ENCODE measurements at regions not wholly inside any gene's neighbourhood (a gene's known extent, or its start where the extent isn't known, plus 50 kb on each side); places are given as distances from the start of the nearest gene placed in this dataset.

- no peaks in the 10 kb centered on the region for H3K36me3 ChIP-seq (ENCODE audit: control insufficient read depth, insufficient read depth, low read length)
- WGBS (ENCODE audit: insufficient coverage, low lambda C conversion rate): no CpG with 5 or more reads among the region's 1 CpG
- no peak overlapping the region for H3K4me3 ChIP-seq (ENCODE audit: low read length)
- H3K4me1 ChIP-seq (ENCODE audit: control insufficient read depth, insufficient read depth, low read length): peaks cover 30% of the 10 kb centered on the region
- no peaks in the 10 kb centered on the region for H3K9me3 ChIP-seq (ENCODE audit: control insufficient read depth, low read depth, low read length)
- DNase-seq: no peak
- H3K27me3 ChIP-seq (ENCODE audit: control insufficient read depth, insufficient read depth, low read length): no peaks in the 10 kb centered on the region
- H3K27ac ChIP-seq (ENCODE audit: low read length): no peak overlapping the region
These were observed 399.6 kb upstream of the TBL1XR1 start for GRCh38 chr3:177596816-177597271.

- Histone ChIP-seq H3K27me3 (ENCODE audit: control insufficient read depth, insufficient read depth, low read length) (no peaks in the 10 kb centered on the region), H3K4me3 (ENCODE audit: low read length) (no peak overlapping the region), H3K27ac (ENCODE audit: low read length) (peak overlapping the region; percentile 25), H3K4me1 (ENCODE audit: control insufficient read depth, insufficient read depth, low read length) (peaks cover 28% of the 10 kb centered on the region), H3K36me3 (ENCODE audit: control insufficient read depth, insufficient read depth, low read length) (no peaks in the 10 kb centered on the region), H3K9me3 (ENCODE audit: control insufficient read depth, low read depth, low read length) (no peaks in the 10 kb centered on the region)
- DNase-seq: peak in 1 of 2 donors; percentile 26
- WGBS (ENCODE audit: insufficient coverage, low lambda C conversion rate): 50% methylated on average over 3 of the region's 10 CpGs
These were observed 400.2 kb upstream of the TBL1XR1 start for GRCh38 chr3:177597311-177598096.

GRCh38 chr3:177598097-177598833 lies 401.0 kb upstream of the TBL1XR1 start:
- Histone ChIP-seq H3K27me3 (ENCODE audit: control insufficient read depth, insufficient read depth, low read length) (no peaks in the 10 kb centered on the region), H3K9me3 (ENCODE audit: control insufficient read depth, low read depth, low read length) (no peaks in the 10 kb centered on the region), H3K4me3 (ENCODE audit: low read length) (no peak overlapping the region), H3K27ac (ENCODE audit: low read length) (peak overlapping the region; percentile 25), H3K36me3 (ENCODE audit: control insufficient read depth, insufficient read depth, low read length) (no peaks in the 10 kb centered on the region), H3K4me1 (ENCODE audit: control insufficient read depth, insufficient read depth, low read length) (peaks cover 33% of the 10 kb centered on the region)
- DNase-seq: no peak
- 94% methylated on average over 2 of the region's 4 CpGs for WGBS (ENCODE audit: insufficient coverage, low lambda C conversion rate)

- 100% methylated on average over 1 of the region's 2 CpGs for WGBS (ENCODE audit: insufficient coverage, low lambda C conversion rate)
- peaks cover 31% of the 10 kb centered on the region for H3K4me1 ChIP-seq (ENCODE audit: control insufficient read depth, insufficient read depth, low read length)
These were observed 402.0 kb upstream of the TBL1XR1 start for GRCh38 chr3:177599326-177599725.

GRCh38 chr3:177599837-177600236 lies 402.6 kb upstream of the TBL1XR1 start:
- H3K4me1 ChIP-seq (ENCODE audit: control insufficient read depth, insufficient read depth, low read length): peaks cover 26% of the 10 kb centered on the region
- WGBS (ENCODE audit: insufficient coverage, low lambda C conversion rate): 100% methylated on average over 1 of the region's 4 CpGs

More at GRCh38 chr3:177599326-177599725, 402.0 kb upstream of the TBL1XR1 start:
- DNase-seq: no peak
- Histone ChIP-seq H3K27me3 (ENCODE audit: control insufficient read depth, insufficient read depth, low read length) (no peaks in the 10 kb centered on the region), H3K9me3 (ENCODE audit: control insufficient read depth, low read depth, low read length) (no peaks in the 10 kb centered on the region), H3K36me3 (ENCODE audit: control insufficient read depth, insufficient read depth, low read length) (no peaks in the 10 kb centered on the region), H3K27ac (ENCODE audit: low read length) (no peak overlapping the region), H3K4me3 (ENCODE audit: low read length) (no peak overlapping the region)

GRCh38 chr3:177600411-177600810 lies 403.1 kb upstream of the TBL1XR1 start:
- WGBS (ENCODE audit: insufficient coverage, low lambda C conversion rate): 100% methylated on average over 1 of the region's 2 CpGs

More at GRCh38 chr3:177599837-177600236, 402.6 kb upstream of the TBL1XR1 start:
- DNase-seq: no peak
- Histone ChIP-seq H3K4me3 (ENCODE audit: low read length) (no peak overlapping the region), H3K36me3 (ENCODE audit: control insufficient read depth, insufficient read depth, low read length) (no peaks in the 10 kb centered on the region), H3K9me3 (ENCODE audit: control insufficient read depth, low read depth, low read length) (no peaks in the 10 kb centered on the region), H3K27ac (ENCODE audit: low read length) (no peak overlapping the region), H3K27me3 (ENCODE audit: control insufficient read depth, insufficient read depth, low read length) (no peaks in the 10 kb centered on the region)

GRCh38 chr3:177601152-177601551 lies 403.9 kb upstream of the TBL1XR1 start:
- Histone ChIP-seq H3K27me3 (ENCODE audit: control insufficient read depth, insufficient read depth, low read length) (no peaks in the 10 kb centered on the region), H3K27ac (ENCODE audit: low read length) (no peak overlapping the region), H3K4me3 (ENCODE audit: low read length) (no peak overlapping the region), H3K4me1 (ENCODE audit: control insufficient read depth, insufficient read depth, low read length) (peaks cover 23% of the 10 kb centered on the region), H3K9me3 (ENCODE audit: control insufficient read depth, low read depth, low read length) (no peaks in the 10 kb centered on the region), H3K36me3 (ENCODE audit: control insufficient read depth, insufficient read depth, low read length) (no peaks in the 10 kb centered on the region)
- no peak for DNase-seq

More at GRCh38 chr3:177600411-177600810, 403.1 kb upstream of the TBL1XR1 start:
- no peak for DNase-seq
- H3K4me3 ChIP-seq (ENCODE audit: low read length): no peak overlapping the region
- H3K9me3 ChIP-seq (ENCODE audit: control insufficient read depth, low read depth, low read length): no peaks in the 10 kb centered on the region
- peaks cover 25% of the 10 kb centered on the region for H3K4me1 ChIP-seq (ENCODE audit: control insufficient read depth, insufficient read depth, low read length)
- H3K27me3 ChIP-seq (ENCODE audit: control insufficient read depth, insufficient read depth, low read length): no peaks in the 10 kb centered on the region
- H3K27ac ChIP-seq (ENCODE audit: low read length): no peak overlapping the region
- H3K36me3 ChIP-seq (ENCODE audit: control insufficient read depth, insufficient read depth, low read length): no peaks in the 10 kb centered on the region

- H3K27me3 ChIP-seq (ENCODE audit: control insufficient read depth, insufficient read depth, low read length): no peaks in the 10 kb centered on the region
- H3K4me1 ChIP-seq (ENCODE audit: control insufficient read depth, insufficient read depth, low read length): peaks cover 9% of the 10 kb centered on the region
- DNase-seq: peak in 1 of 2 donors; percentile 35
- WGBS (ENCODE audit: insufficient coverage, low lambda C conversion rate): no CpG with 5 or more reads among the region's 2 CpGs
- no peak overlapping the region for H3K27ac ChIP-seq (ENCODE audit: low read length)
- H3K4me3 ChIP-seq (ENCODE audit: low read length): no peak overlapping the region
- H3K9me3 ChIP-seq (ENCODE audit: control insufficient read depth, low read depth, low read length): no peaks in the 10 kb centered on the region
- H3K36me3 ChIP-seq (ENCODE audit: control insufficient read depth, insufficient read depth, low read length): no peaks in the 10 kb centered on the region
These were observed 405.4 kb upstream of the TBL1XR1 start for GRCh38 chr3:177602601-177603147.

- H3K4me3 ChIP-seq (ENCODE audit: low read length): no peak overlapping the region
- no CpG with 5 or more reads among the region's 2 CpGs for WGBS (ENCODE audit: insufficient coverage, low lambda C conversion rate)
- DNase-seq: no peak
- H3K4me1 ChIP-seq (ENCODE audit: control insufficient read depth, insufficient read depth, low read length): peaks cover 6% of the 10 kb centered on the region
- no peaks in the 10 kb centered on the region for H3K36me3 ChIP-seq (ENCODE audit: control insufficient read depth, insufficient read depth, low read length)
- no peaks in the 10 kb centered on the region for H3K27me3 ChIP-seq (ENCODE audit: control insufficient read depth, insufficient read depth, low read length)
- no peak overlapping the region for H3K27ac ChIP-seq (ENCODE audit: low read length)
- H3K9me3 ChIP-seq (ENCODE audit: control insufficient read depth, low read depth, low read length): no peaks in the 10 kb centered on the region
These were observed 405.9 kb upstream of the TBL1XR1 start for GRCh38 chr3:177603148-177603603.

- DNase-seq: no peak
- no CpG with 5 or more reads among the region's 7 CpGs for WGBS (ENCODE audit: insufficient coverage, low lambda C conversion rate)
- peaks cover 7% of the 10 kb centered on the region for H3K4me1 ChIP-seq (ENCODE audit: control insufficient read depth, insufficient read depth, low read length)
- no peaks in the 10 kb centered on the region for H3K9me3 ChIP-seq (ENCODE audit: control insufficient read depth, low read depth, low read length)
- no peaks in the 10 kb centered on the region for H3K36me3 ChIP-seq (ENCODE audit: control insufficient read depth, insufficient read depth, low read length)
- no peak overlapping the region for H3K27ac ChIP-seq (ENCODE audit: low read length)
- H3K27me3 ChIP-seq (ENCODE audit: control insufficient read depth, insufficient read depth, low read length): no peaks in the 10 kb centered on the region
- no peak overlapping the region for H3K4me3 ChIP-seq (ENCODE audit: low read length)
These were observed 406.9 kb upstream of the TBL1XR1 start for GRCh38 chr3:177604181-177604580.

Data from large intestine (tissue), 3 donors.